Trophoblast cell (in vitro differentiated cells and primary cell): ENCODE measurements at regions not wholly inside any gene's neighbourhood (a gene's known extent, or its start where the extent isn't known, plus 50 kb on each side); places are given as distances from the start of the nearest gene placed in this dataset.
"Not testable (repeated sequence)": the region's sequence is repeated elsewhere in the genome, so short reads cannot be mapped to it uniquely, and the experiment has no call there.

Experiments used
- DNase-seq, 2 donors: peaks; one replicate each; pipeline ENCODE4 v3.0.0-alpha.2; 2016
- H2AFZ ChIP-seq: 2 replicates; pipeline ENCODE4 v1.6.1; 2013; ENCODE audit warnings: low read length, moderate library complexity, mild to moderate bottlenecking; ENCODE audit not compliant: insufficient read depth, poor library complexity
- H2AK5ac ChIP-seq: 2 replicates; pipeline ENCODE4 v1.6.1; 2013; ENCODE audit warnings: mild to moderate bottlenecking, low read length
- H2BK120ac ChIP-seq: 2 replicates; pipeline ENCODE4 v1.6.1; 2013; ENCODE audit warnings: low read length, mild to moderate bottlenecking, moderate library complexity; ENCODE audit not compliant: insufficient read depth, poor library complexity
- H2BK12ac ChIP-seq: 2 replicates; pipeline ENCODE4 v1.6.1; 2013; ENCODE audit warnings: mild to moderate bottlenecking, low read length, moderate library complexity
- H2BK5ac ChIP-seq: 2 replicates; pipeline ENCODE4 v1.6.1; 2013; ENCODE audit warnings: low read length, low read depth, moderate library complexity, mild to moderate bottlenecking; ENCODE audit not compliant: poor library complexity
- H3K14ac ChIP-seq: 2 replicates; pipeline ENCODE4 v1.6.1; 2013; ENCODE audit warnings: mild to moderate bottlenecking, low read length
- H3K18ac ChIP-seq: 2 replicates; pipeline ENCODE4 v1.6.1; 2013; ENCODE audit warnings: mild to moderate bottlenecking, low read length
- H3K23ac ChIP-seq: 2 replicates; pipeline ENCODE4 v1.6.1; 2013; ENCODE audit warnings: low read length
- H3K27ac ChIP-seq: 2 replicates; pipeline ENCODE4 v1.5.1; 2013; ENCODE audit warnings: low read depth, mild to moderate bottlenecking, inconsistent platforms, low read length, moderate library complexity
- H3K27me3 ChIP-seq: 2 replicates; pipeline ENCODE4 v1.6.1; 2013; ENCODE audit warnings: inconsistent platforms, mild to moderate bottlenecking, low read length, moderate library complexity; ENCODE audit not compliant: insufficient read depth
- H3K36me3 ChIP-seq, 2 experiments: 1 replicate in 1 of 2; 2 replicates in 1 of 2; pipeline ENCODE4 v1.6.1; 2013; ENCODE audit warnings: low read length in 2 of 2, mild to moderate bottlenecking in 2 of 2, moderate library complexity in 1 of 2; ENCODE audit not compliant: insufficient read depth in 2 of 2, control insufficient read depth in 1 of 2
- H3K4ac ChIP-seq: 2 replicates; pipeline ENCODE4 v1.6.1; 2013; ENCODE audit warnings: low read depth, mild to moderate bottlenecking, low read length, moderate library complexity
- H3K4me1 ChIP-seq, 2 experiments: 1 replicate in 1 of 2; 2 replicates in 1 of 2; pipeline ENCODE4 v1.6.1; 2013; ENCODE audit warnings: low read length in 2 of 2, mild to moderate bottlenecking in 2 of 2, moderate library complexity in 1 of 2; ENCODE audit not compliant: insufficient read depth in 2 of 2, control insufficient read depth in 1 of 2
- H3K4me2 ChIP-seq: 2 replicates; pipeline ENCODE4 v1.6.1; 2013; ENCODE audit warnings: inconsistent platforms, mild to moderate bottlenecking, low read length, moderate library complexity
- H3K4me3 ChIP-seq: 2 replicates; pipeline ENCODE4 v1.5.1; 2013; ENCODE audit warnings: mild to moderate bottlenecking, low read depth, low read length, inconsistent platforms
- H3K79me1 ChIP-seq: one replicate; pipeline ENCODE4 v1.6.1; 2013; ENCODE audit warnings: low read length
- H3K79me2 ChIP-seq: 2 replicates; pipeline ENCODE4 v1.6.1; 2013; ENCODE audit warnings: low read length, mild to moderate bottlenecking; ENCODE audit not compliant: control insufficient read depth, insufficient read depth, poor library complexity
- H3K9ac ChIP-seq: 2 replicates; pipeline ENCODE4 v1.6.1; 2013; ENCODE audit warnings: mild to moderate bottlenecking, low read length
- H3K9me3 ChIP-seq: 2 replicates; pipeline ENCODE4 v1.6.1; 2013; ENCODE audit warnings: low read depth, mild to moderate bottlenecking, control low read depth, inconsistent platforms, low read length; ENCODE audit not compliant: insufficient read depth
- H4K12ac ChIP-seq: 2 replicates; pipeline ENCODE4 v1.6.1; 2013; ENCODE audit warnings: low read depth, mild to moderate bottlenecking, low read length, moderate library complexity
- H4K8ac ChIP-seq: 2 replicates; pipeline ENCODE4 v1.6.1; 2013; ENCODE audit warnings: low read depth, mild to moderate bottlenecking, low read length, moderate library complexity
- H4K91ac ChIP-seq: one replicate; pipeline ENCODE4 v1.6.1; 2013; ENCODE audit warnings: low read depth, mild to moderate bottlenecking, low read length, moderate library complexity
- WGBS: extraction: QIAGEN DNeasy Blood & Tissue Kit; methylation state at CpG from one replicate; pipeline ENCODE4 v1.1.7; 2013; ENCODE audit warnings: missing lambda C conversion rate; ENCODE audit not compliant: insufficient read length, insufficient coverage; ENCODE audit errors: extremely low coverage; 5-methylcytosine and 5-hydroxymethylcytosine counted together

- not testable (repeated sequence) for H3K4me3 ChIP-seq, H3K4me2 ChIP-seq, H2BK12ac ChIP-seq
Measured at GRCh38 chr19:30290805-30291204, 81.4 kb upstream of the ZNF536 start.

GRCh38 chr19:30293051-30293785, 79.0 kb upstream of the ZNF536 start:
- H3K79me1 ChIP-seq, result no peaks in the 10 kb centered on the region
- no peak overlapping the region for H2BK120ac ChIP-seq
- no peak overlapping the region for H4K8ac ChIP-seq
- no peak overlapping the region for H3K9ac ChIP-seq
- H3K4me2 ChIP-seq, result no peak overlapping the region
- H3K4me1 ChIP-seq, result no peaks in the 10 kb centered on the region
- no peaks in the 10 kb centered on the region for H3K27me3 ChIP-seq
- DNase-seq, result no peak
- no peak overlapping the region for H3K23ac ChIP-seq
- H3K9me3 ChIP-seq, result no peaks in the 10 kb centered on the region
- no peak overlapping the region for H3K14ac ChIP-seq
- WGBS, result no CpG with 5 or more reads among the region's 15 CpGs
- no peak overlapping the region for H4K12ac ChIP-seq
- no peak overlapping the region for H2AK5ac ChIP-seq
- no peak overlapping the region for H2AFZ ChIP-seq
- no peak overlapping the region for H3K27ac ChIP-seq
- H4K91ac ChIP-seq, result no peak overlapping the region
- H3K4ac ChIP-seq, result no peak overlapping the region
- no peak overlapping the region for H2BK12ac ChIP-seq
- no peak overlapping the region for H2BK5ac ChIP-seq
- no peaks in the 10 kb centered on the region for H3K36me3 ChIP-seq
- H3K79me2 ChIP-seq, result no peaks in the 10 kb centered on the region
- H3K4me3 ChIP-seq, result no peak overlapping the region
- no peak overlapping the region for H3K18ac ChIP-seq

More at GRCh38 chr19:30290805-30291204, 81.4 kb upstream of the ZNF536 start:
- H3K14ac ChIP-seq, H3K4ac ChIP-seq, H3K18ac ChIP-seq, H2BK5ac ChIP-seq, H3K27ac ChIP-seq, H3K9me3 ChIP-seq, H3K27me3 ChIP-seq, H3K23ac ChIP-seq, H2AK5ac ChIP-seq, H3K9ac ChIP-seq, H4K12ac ChIP-seq, H3K79me2 ChIP-seq, H2AFZ ChIP-seq, DNase-seq, H4K8ac ChIP-seq, H3K79me1 ChIP-seq, H3K4me1 ChIP-seq, H4K91ac ChIP-seq, H2BK120ac ChIP-seq, H3K36me3 ChIP-seq: not testable (repeated sequence)

- Histone ChIP-seq H3K79me2 (no peaks in the 10 kb centered on the region), H3K79me1 (no peaks in the 10 kb centered on the region), H3K27me3 (no peaks in the 10 kb centered on the region), H3K4me3 (peak overlapping the region; percentile 36), H2AK5ac (no peak overlapping the region), H3K9ac (no peak overlapping the region), H3K23ac (no peak overlapping the region), H3K4me1 (no peaks in the 10 kb centered on the region), H3K18ac (no peak overlapping the region), H3K4ac (no peak overlapping the region), H3K27ac (no peak overlapping the region), H3K4me2 (no peak overlapping the region), H3K9me3 (no peaks in the 10 kb centered on the region), H2BK120ac (no peak overlapping the region), H3K14ac (no peak overlapping the region), H2AFZ (no peak overlapping the region), H4K8ac (no peak overlapping the region), H4K12ac (no peak overlapping the region), H3K36me3 (no peaks in the 10 kb centered on the region), H4K91ac (no peak overlapping the region), H2BK12ac (no peak overlapping the region), H2BK5ac (no peak overlapping the region)
- no peak for DNase-seq
- no CpG with 5 or more reads among the region's 9 CpGs for WGBS
Measured at GRCh38 chr19:30297969-30298368, 74.2 kb upstream of the ZNF536 start.

- Histone ChIP-seq H3K79me2 (no peaks in the 10 kb centered on the region), H2BK120ac (no peak overlapping the region), H2BK12ac (no peak overlapping the region), H3K9ac (no peak overlapping the region), H3K4ac (no peak overlapping the region), H3K4me2 (no peak overlapping the region), H4K12ac (no peak overlapping the region), H3K27ac (no peak overlapping the region), H3K18ac (no peak overlapping the region), H3K9me3 (no peaks in the 10 kb centered on the region), H4K91ac (no peak overlapping the region), H3K4me1 (no peaks in the 10 kb centered on the region), H3K27me3 (no peaks in the 10 kb centered on the region), H4K8ac (no peak overlapping the region), H3K79me1 (no peaks in the 10 kb centered on the region), H3K23ac (no peak overlapping the region), H3K14ac (no peak overlapping the region), H2AFZ (no peak overlapping the region), H2AK5ac (no peak overlapping the region), H3K4me3 (no peak overlapping the region), H3K36me3 (no peaks in the 10 kb centered on the region), H2BK5ac (no peak overlapping the region)
- no peak for DNase-seq
- no CpG with 5 or more reads among the region's 10 CpGs for WGBS
Measured at GRCh38 chr19:30303131-30303654, 69.0 kb upstream of the ZNF536 start.
